ENCODE measurements at regions not wholly inside any gene's neighbourhood (a gene's known extent, or its start where the extent isn't known, plus 50 kb on each side); places are given as distances from the start of the nearest gene placed in this dataset.

- peak; percentile 70 for TF ChIP-seq ZBTB21 (tag by site-specific recombination; IDR thresholded peaks at IDR 0.05)
- TF ChIP-seq ZNF785 (tag by site-specific recombination; IDR thresholded peaks at IDR 0.05), result peak; percentile 62; the same call in 1 of the 2 replicates
- TF ChIP-seq ZNF121 (tag by site-specific recombination; IDR thresholded peaks at IDR 0.05), result peak; percentile 76; the same call in 1 of the 2 replicates
- TF ChIP-seq ZNF140 (tag by site-specific recombination; IDR thresholded peaks at IDR 0.05), result peak; percentile 94
- TF ChIP-seq ZFP3 (tag by site-specific recombination; IDR thresholded peaks at IDR 0.05; ENCODE audit: low read depth), result peak; percentile 33; the same call in 1 of the 2 replicates
- TF ChIP-seq GLI2 (tag by site-specific recombination; IDR thresholded peaks at IDR 0.05; ENCODE audit: borderline replicate concordance, low read depth), result peak; percentile 52; the same call in 1 of the 2 replicates
- peak; percentile 80 for TF ChIP-seq ZNF558 (tag by site-specific recombination; IDR thresholded peaks at IDR 0.05)
- peak; percentile 95 for TF ChIP-seq ZNF404 (tag by site-specific recombination; IDR thresholded peaks at IDR 0.05)
- TF ChIP-seq ZNF514 (tag by site-specific recombination; IDR thresholded peaks at IDR 0.05), result peak; percentile 96
- peak; percentile 22; the same call in 1 of the 2 replicates for TF ChIP-seq ZNF214 (tag by site-specific recombination; IDR thresholded peaks at IDR 0.05; ENCODE audit: borderline replicate concordance)
Measured at GRCh38 chr1:229919488-229919887, 147.6 kb upstream of the GALNT2 start (continued).

GRCh38 chr1:229920683-229921082 lies 146.4 kb upstream of the GALNT2 start:
- no peak overlapping the region for H3K4me3 ChIP-seq (ENCODE audit: low read depth, low read length)
- H3K27ac ChIP-seq (ENCODE audit: extremely low read depth, low read depth, low read length), result no peak overlapping the region
- CTCF ChIA-PET, result no interaction called here

More at GRCh38 chr1:229920683-229921082, 146.4 kb upstream of the GALNT2 start:
- no peaks in the 10 kb centered on the region for H3K4me1 ChIP-seq (ENCODE audit: control insufficient read depth, insufficient read depth, low read length)
- H3K9me3 ChIP-seq (ENCODE audit: control insufficient read depth, insufficient read depth, low read depth, low read length), result no peaks in the 10 kb centered on the region
- TF ChIP-seq ZBTB8A (tag by site-specific recombination; IDR thresholded peaks at IDR 0.05) (no peak), CTCF (tag by site-specific recombination; IDR thresholded peaks at IDR 0.05) (no peak), ZNF792 (tag by site-specific recombination; IDR thresholded peaks at IDR 0.05) (no peak), ZNF121 (tag by site-specific recombination; IDR thresholded peaks at IDR 0.05) (no peak), ZEB2 (tag by site-specific recombination; IDR thresholded peaks at IDR 0.05) (no peak), ZNF626 (tag by site-specific recombination; IDR thresholded peaks at IDR 0.05) (no peak), ZNF394 (tag by site-specific recombination; IDR thresholded peaks at IDR 0.05; ENCODE audit: borderline replicate concordance) (no peak), GLIS2 (tag by site-specific recombination; IDR thresholded peaks at IDR 0.05) (no peak), ZNF629 (tag by site-specific recombination; IDR thresholded peaks at IDR 0.05) (no peak), TSHZ1 (tag by site-specific recombination; IDR thresholded peaks at IDR 0.05; ENCODE audit: borderline replicate concordance) (no peak)
- POLR2A ChIA-PET, result no interaction called here
- no peaks in the 10 kb centered on the region for H3K36me3 ChIP-seq (ENCODE audit: control insufficient read depth in 2 of 2, insufficient read depth in 1 of 2, low read length in 2 of 2)

Data from HEK293 (cell line).